B cell (primary cell): ENCODE measurements at regions not wholly inside any gene's neighbourhood (a gene's known extent, or its start where the extent isn't known, plus 50 kb on each side); places are given as distances from the start of the nearest gene placed in this dataset.

ENCODE experiments used
- ATAC-seq: fragments of 200-7000 bp; cut with Tn5 transposase; one replicate; pipeline ENCODE4 v1.10.0; 2021; ENCODE audit warnings: low read depth, mild to moderate bottlenecking, moderate number of reproducible peaks, moderate library complexity
- CTCF ChIA-PET: fragments of 350-600 bp; sonication (Branson Sonifier 250); formaldehyde crosslinking; loops from one replicate; lab custom pipeline; 2021; ENCODE audit warnings: antibody characterized with exemption, inconsistent platforms; lab: Charles Lee
- POLR2A ChIA-PET: fragments of 350-600 bp; sonication (Branson Sonifier 250); formaldehyde crosslinking; loops from one replicate; lab custom pipeline; 2021; ENCODE audit warnings: antibody characterized with exemption; lab: Charles Lee
- DNase-seq: peaks from one replicate; pipeline ENCODE4 v3.0.0; 2013
- H2AFZ ChIP-seq: 2 replicates; pipeline ENCODE4 v1.6.1; 2012; ENCODE audit warnings: mild to moderate bottlenecking, low read depth, low read length; ENCODE audit not compliant: insufficient read depth, poor library complexity, severe bottlenecking
- H3K27ac ChIP-seq, 2 donors: 1 replicate in 1 of 2; 2 replicates in 1 of 2; pipeline ENCODE4 v1.5.1; 2012 to 2013; ENCODE audit warnings: low read length in 2 of 2, mild to moderate bottlenecking in 2 of 2, moderate library complexity in 1 of 2
- H3K27me3 ChIP-seq, 4 experiments: fragments of 200-600 bp in 1 of 4; sonication (generic) in 1 of 4; replicated peaks in 1 of 4; 1 replicate in 2 of 4; 2 replicates in 2 of 4; pipeline versions ENCODE4 v1.6.1 to v1.7.0; 2013 to 2016; ENCODE audit warnings: low read length in 3 of 4, mild to moderate bottlenecking in 2 of 4, mixed read lengths in 1 of 4, moderate library complexity in 1 of 4; ENCODE audit not compliant: insufficient read depth in 4 of 4, control insufficient read depth in 3 of 4; ENCODE audit errors: control extremely low read depth in 1 of 4
- H3K36me3 ChIP-seq, 2 experiments: replicated peaks in 1 of 2; 1 replicate in 1 of 2; 2 replicates in 1 of 2; pipeline versions ENCODE4 v1.6.1 to v1.7.1; 2013; ENCODE audit warnings: low read length in 1 of 2; ENCODE audit not compliant: insufficient read depth in 2 of 2, control insufficient read depth in 1 of 2; ENCODE audit errors: control extremely low read depth in 1 of 2, extremely low read depth in 1 of 2
- H3K4me1 ChIP-seq, 2 donors: fragments of 200-600 bp in 1 of 2; sonication (generic) in 1 of 2; 1 replicate in 1 of 2; 2 replicates in 1 of 2; pipeline versions ENCODE4 v1.5.1 to v1.6.1; 2013 to 2017; ENCODE audit warnings: low read length in 2 of 2; ENCODE audit not compliant: control insufficient read depth in 2 of 2, insufficient read depth in 2 of 2
- H3K4me2 ChIP-seq: replicated peaks from 2 replicates; pipeline ENCODE3; 2012; ENCODE audit warnings: mild to moderate bottlenecking, low read depth, low read length; ENCODE audit not compliant: poor library complexity, severe bottlenecking
- H3K4me3 ChIP-seq, 5 experiments: fragments of 200-600 bp in 1 of 5; sonication (generic) in 1 of 5; 1 replicate in 3 of 5; 2 replicates in 2 of 5; pipeline versions ENCODE4 v1.5.1 to v1.7.0; 2011 to 2016; ENCODE audit warnings: low read length in 4 of 5, mild to moderate bottlenecking in 4 of 5, low read depth in 2 of 5, control low read depth in 1 of 5, moderate library complexity in 1 of 5; ENCODE audit not compliant: insufficient read depth in 1 of 5; ENCODE audit errors: control extremely low read depth in 1 of 5, extremely low read depth in 1 of 5
- H3K79me2 ChIP-seq: fragments of 200-600 bp; sonication (generic); one replicate; pipeline ENCODE4 v1.6.0; 2016; ENCODE audit warnings: low read length; ENCODE audit not compliant: control insufficient read depth, insufficient read depth
- H3K9ac ChIP-seq: fragments of 200-600 bp; sonication (generic); 2 replicates; pipeline ENCODE4 v1.6.1; 2017; ENCODE audit warnings: mild to moderate bottlenecking, low read length, moderate library complexity
- H3K9me3 ChIP-seq, 3 donors: one replicate each; pipeline versions ENCODE4 v1.6.1 to v1.7.1; 2013; ENCODE audit warnings: low read length in 2 of 3; ENCODE audit not compliant: control insufficient read depth in 2 of 3, insufficient read depth in 1 of 3; ENCODE audit errors: control extremely low read depth in 1 of 3
- H4K20me1 ChIP-seq: 2 replicates; pipeline ENCODE4 v1.6.0; 2012; ENCODE audit warnings: mild to moderate bottlenecking, low read length; ENCODE audit not compliant: insufficient read depth, control insufficient read depth, poor library complexity, severe bottlenecking
- H3K27ac Mint-ChIP-seq: one replicate; pipeline ENCODE4 v1.8.0; 2021; ENCODE audit warnings: mixed read lengths
- H3K27me3 Mint-ChIP-seq: one replicate; pipeline ENCODE4 v1.8.0; 2021; ENCODE audit warnings: mixed read lengths
- H3K4me1 Mint-ChIP-seq: one replicate; pipeline ENCODE4 v1.8.0; 2021; ENCODE audit warnings: mixed read lengths
- H3K4me3 Mint-ChIP-seq: one replicate; pipeline ENCODE4 v1.8.0; 2021; ENCODE audit warnings: mixed read lengths
- H3K9me3 Mint-ChIP-seq: one replicate; pipeline ENCODE4 v1.8.0; 2022; ENCODE audit warnings: mixed read lengths; ENCODE audit not compliant: insufficient read depth
- CTCF ChIP-seq: fragments of 200-600 bp; IDR thresholded peaks from one replicate; pipeline ENCODE4 v1.8.0; 2022; ENCODE audit warnings: antibody characterized with exemption, mild to moderate bottlenecking
- EZH2 ChIP-seq: IDR thresholded peaks from 2 replicates; pipeline ENCODE4 v1.6.1; 2012; ENCODE audit warnings: borderline replicate concordance, low read depth, mild to moderate bottlenecking, moderate library complexity, low read length; ENCODE audit not compliant: insufficient read depth, poor library complexity, severe bottlenecking
- WGBS: methylation state at CpG from one replicate; pipeline ENCODE4 v1.1.5; 2013; ENCODE audit warnings: missing lambda C conversion rate; ENCODE audit not compliant: insufficient coverage; 5-methylcytosine and 5-hydroxymethylcytosine counted together
- intact Hi-C: fragments of 100-400 bp; cut with micrococcal nuclease; formaldehyde crosslinking; loops from one replicate; pipeline ENCODE4 v1.10.0; 2022

DNA sequence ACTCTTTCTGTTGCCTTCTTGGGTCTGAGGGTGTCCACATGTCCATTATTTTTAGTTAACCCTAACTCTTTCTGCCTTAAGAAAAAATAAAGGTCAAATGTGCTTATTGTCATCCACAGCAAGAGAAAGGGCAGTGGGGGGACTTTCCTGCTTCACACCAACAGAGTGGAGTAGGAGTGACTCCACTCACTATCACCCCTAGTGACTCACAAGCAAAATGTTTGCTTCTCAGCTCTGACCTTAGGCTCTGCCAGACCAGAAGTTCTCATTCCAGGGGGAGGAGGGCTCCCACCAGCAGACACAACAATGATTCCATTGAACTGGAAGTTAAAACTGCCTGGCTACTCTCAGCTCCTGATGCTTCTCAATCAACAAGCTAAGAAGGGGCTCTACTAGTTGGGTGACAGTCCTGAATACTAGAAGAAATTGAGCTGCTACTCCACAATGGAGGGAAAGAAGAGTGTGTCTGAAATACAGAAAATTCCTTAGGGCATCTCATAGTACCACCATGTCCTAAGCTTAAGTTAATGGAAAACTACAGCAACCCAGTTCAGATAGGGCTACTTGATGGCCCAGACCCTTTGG, 83.9 kb upstream of the AFDN start:
- intact Hi-C loops = no loop called here
- Histone ChIP-seq H3K4me3 (no peak overlapping the region), H2AFZ (no peak overlapping the region), H3K27me3 (peaks cover 0 to 11% (median 0%) of the 10 kb centered on the region in 4 experiments), H4K20me1 (no peaks in the 10 kb centered on the region), H3K9me3 (peaks cover 0 to 9% (median 5%) of the 10 kb centered on the region in 3 donors), H3K36me3 (no peaks in the 10 kb centered on the region), H3K4me1 (no peaks in the 10 kb centered on the region), H3K27ac (no peak overlapping the region), H3K79me2 (no peaks in the 10 kb centered on the region), H3K4me2 (no peak overlapping the region), H3K9ac (no peak overlapping the region)
- ChIA-PET POLR2A (no interaction called here), CTCF (no interaction called here)
- Mint-ChIP-seq H3K27me3 (peaks cover 19% of the 10 kb centered on the region), H3K9me3 (no peaks in the 10 kb centered on the region), H3K4me3 (no peak overlapping the region), H3K27ac (no peak overlapping the region), H3K4me1 (no peaks in the 10 kb centered on the region)
- ATAC-seq = no peak
- DNase-seq = no peak
- no peak for TF ChIP-seq EZH2

GRCh38 chr6:167744681-167745669, 81.7 kb upstream of the AFDN start:
- H3K9me3 ChIP-seq = peaks cover 0 to 9% (median 5%) of the 10 kb centered on the region in 3 donors
- H3K36me3 ChIP-seq = no peaks in the 10 kb centered on the region
- ATAC-seq (no peak), DNase-seq (no peak)
- TF ChIP-seq EZH2 (no peak), CTCF (no peak)
- CTCF ChIA-PET = no interaction called here
- no peak overlapping the region for H3K27ac ChIP-seq
- H3K4me3 ChIP-seq = no peak overlapping the region
- Mint-ChIP-seq H3K9me3 (no peaks in the 10 kb centered on the region), H3K27me3 (peaks cover 15% of the 10 kb centered on the region), H3K4me3 (no peak overlapping the region), H3K4me1 (no peaks in the 10 kb centered on the region), H3K27ac (no peak overlapping the region)
- H3K4me2 ChIP-seq = no peak overlapping the region
- 86% methylated on average over 11 of the region's 16 CpGs for WGBS
- POLR2A ChIA-PET = no interaction called here
- intact Hi-C loops = no loop called here
- H4K20me1 ChIP-seq = no peaks in the 10 kb centered on the region
- no peaks in the 10 kb centered on the region for H3K79me2 ChIP-seq
- peaks cover 0 to 11% (median 0%) of the 10 kb centered on the region in 4 experiments for H3K27me3 ChIP-seq
- no peak overlapping the region for H2AFZ ChIP-seq
- no peak overlapping the region for H3K9ac ChIP-seq
- H3K4me1 ChIP-seq = no peaks in the 10 kb centered on the region
